Pancreas (tissue), 10 donors: ENCODE measurements at regions not wholly inside any gene's neighbourhood (a gene's known extent, or its start where the extent isn't known, plus 50 kb on each side); places are given as distances from the start of the nearest gene placed in this dataset.

ENCODE experiments used
- ATAC-seq, 4 donors: fragments of 200-7000 bp; cut with Tn5 transposase; one replicate each; pipeline versions ENCODE4 v1.8.0 to v1.9.1; 2020; ENCODE audit warnings: mild to moderate bottlenecking in 4 of 4, moderate library complexity in 4 of 4
- DNase-seq, 6 donors: peaks; one replicate each; pipeline ENCODE4 v3.0.0-alpha.2; 2020
- FAIRE-seq: peaks from 2 replicates; lab custom pipeline; 2012; peaks lifted over from hg19 to GRCh38; lab: Jason Lieb, UNC
- H3K27ac ChIP-seq, 4 donors: fragments of 200-600 bp; sonication (generic); 1 replicate in 3 of 4; 2 replicates in 1 of 4; pipeline versions ENCODE4 v1.5.0 to v1.8.0; 2020
- H3K27me3 ChIP-seq, 4 donors: fragments of 200-600 bp; one replicate each; pipeline ENCODE4 v1.8.0; 2021
- H3K36me3 ChIP-seq, 3 donors: fragments of 200-600 bp; sonication (generic) in 1 of 3; one replicate each; pipeline versions ENCODE4 v1.5.0 to v1.8.0; 2020 to 2021
- H3K4me1 ChIP-seq, 3 donors: fragments of 200-600 bp; one replicate each; pipeline ENCODE4 v1.8.0; 2021
- H3K4me3 ChIP-seq, 4 donors: fragments of 200-600 bp; sonication (generic) in 2 of 4; one replicate each; pipeline versions ENCODE4 v1.5.0 to v1.8.0; 2020 to 2021
- H3K9me3 ChIP-seq, 4 donors: fragments of 200-600 bp; one replicate each; pipeline ENCODE4 v1.8.0; 2021
- CTCF ChIP-seq, 4 donors: fragments of 200-600 bp; sonication (generic) in 3 of 4; IDR thresholded peaks; one replicate each; pipeline versions ENCODE4 v1.5.0 to v1.8.0; 2021; ENCODE audit warnings: antibody characterized with exemption in 4 of 4
- WGBS, 2 donors: extraction: QIAGEN DNeasy Blood & Tissue Kit; methylation state at CpG; one replicate each; pipeline ENCODE4 v1.1.7; 2013; 5-methylcytosine and 5-hydroxymethylcytosine counted together
- intact Hi-C, 3 donors: fragments of 100-400 bp; cut with DNase I; formaldehyde crosslinking; loops; one replicate each; pipeline versions ENCODE4 v1.11.1 to v1.14.2; 2022
- donor health status: healthy with polysubstance abuse.
- donor health status: DM: no; HTN: no; CAD: no; lungs with moderate emphysema.
- donor health status: DM: no; HTN: no; CAD: no.
- donor health status: control.
- donor health status: control.
- donor health status: Bipolar disorder and iron deficiency.
- donor health status: DM: yes; HTN: yes; CAD: no.
- donor health status: DM: no; HTN: no; CAD: no.
- donor health status: DM: no; HTN: no; CAD: no.
- donor health status: DM: yes; HTN: yes; CAD: no.

- FAIRE-seq, result no peak
- no peaks in the 10 kb centered on the region for H3K27me3 ChIP-seq
- no peak for ATAC-seq
- no peak for TF ChIP-seq CTCF (IDR thresholded peaks at IDR 0.05)
- DNase-seq, result no peak
- no peaks in the 10 kb centered on the region for H3K9me3 ChIP-seq
- no peaks in the 10 kb centered on the region for H3K4me1 ChIP-seq
- intact Hi-C loops, result no loop called here
- WGBS, 2 donors, result 86 to 94% methylated on average over 2 of the region's 2 CpGs
- no peak overlapping the region for H3K27ac ChIP-seq
- no peaks in the 10 kb centered on the region for H3K36me3 ChIP-seq
- no peak overlapping the region for H3K4me3 ChIP-seq
Measured at GRCh38 chr1:42006093-42006492, 87.4 kb upstream of the HIVEP3 start.

GRCh38 chr1:42005530-42005929 is 86.8 kb upstream of the HIVEP3 start:
- no peak for DNase-seq
- FAIRE-seq, result no peak
- H3K4me3 ChIP-seq, result no peak overlapping the region
- no peak for TF ChIP-seq CTCF (IDR thresholded peaks at IDR 0.05)
- no peaks in the 10 kb centered on the region for H3K36me3 ChIP-seq
- 82 to 87% methylated on average over 2 of the region's 2 CpGs for WGBS, 2 donors
- no peak overlapping the region for H3K27ac ChIP-seq
- H3K9me3 ChIP-seq, result no peaks in the 10 kb centered on the region
- no peaks in the 10 kb centered on the region for H3K27me3 ChIP-seq
- no peak for ATAC-seq
- intact Hi-C loops, result no loop called here
- H3K4me1 ChIP-seq, result no peaks in the 10 kb centered on the region

- 88 to 94% methylated on average over 5 of the region's 5 CpGs for WGBS, 2 donors
- no peak for FAIRE-seq
Measured at GRCh38 chr1:42004860-42005259, 86.1 kb upstream of the HIVEP3 start.

GRCh38 chr1:42004322-42004721 is 85.6 kb upstream of the HIVEP3 start:
- Histone ChIP-seq H3K9me3 (no peaks in the 10 kb centered on the region), H3K27me3 (no peaks in the 10 kb centered on the region), H3K4me1 (no peaks in the 10 kb centered on the region), H3K36me3 (no peaks in the 10 kb centered on the region), H3K4me3 (no peak overlapping the region), H3K27ac (no peak overlapping the region)
- no peak for ATAC-seq
- no peak for FAIRE-seq
- WGBS, 2 donors, result 95 to 96% methylated on average over 4 of the region's 4 CpGs
- no peak for DNase-seq
- TF ChIP-seq CTCF (IDR thresholded peaks at IDR 0.05), result no peak
- intact Hi-C loops, result no loop called here

More at GRCh38 chr1:42004860-42005259, 86.1 kb upstream of the HIVEP3 start:
- Histone ChIP-seq H3K9me3 (no peaks in the 10 kb centered on the region), H3K27ac (no peak overlapping the region), H3K4me1 (no peaks in the 10 kb centered on the region), H3K27me3 (no peaks in the 10 kb centered on the region), H3K4me3 (no peak overlapping the region), H3K36me3 (no peaks in the 10 kb centered on the region)
- ATAC-seq (no peak), DNase-seq (no peak)
- intact Hi-C loops, result no loop called here
- TF ChIP-seq CTCF (IDR thresholded peaks at IDR 0.05), result no peak

GRCh38 chr1:42003433-42003832 is 84.7 kb upstream of the HIVEP3 start:
- intact Hi-C loops, result no loop called here
- Histone ChIP-seq H3K9me3 (no peaks in the 10 kb centered on the region), H3K4me1 (no peaks in the 10 kb centered on the region), H3K36me3 (no peaks in the 10 kb centered on the region), H3K4me3 (no peak overlapping the region), H3K27me3 (no peaks in the 10 kb centered on the region), H3K27ac (no peak overlapping the region)
- 88% methylated on average over 5 of the region's 5 CpGs for WGBS, 2 donors
- ATAC-seq (peak in 2 of 4 donors; percentile 16 to 39), FAIRE-seq (no peak), DNase-seq (peak in 1 of 6 donors; percentile 18)
- TF ChIP-seq CTCF (IDR thresholded peaks at IDR 0.05), result no peak
